ENCODE measurements at regions not wholly inside any gene's neighbourhood (a gene's known extent, or its start where the extent isn't known, plus 50 kb on each side); places are given as distances from the start of the nearest gene placed in this dataset.

DNA sequence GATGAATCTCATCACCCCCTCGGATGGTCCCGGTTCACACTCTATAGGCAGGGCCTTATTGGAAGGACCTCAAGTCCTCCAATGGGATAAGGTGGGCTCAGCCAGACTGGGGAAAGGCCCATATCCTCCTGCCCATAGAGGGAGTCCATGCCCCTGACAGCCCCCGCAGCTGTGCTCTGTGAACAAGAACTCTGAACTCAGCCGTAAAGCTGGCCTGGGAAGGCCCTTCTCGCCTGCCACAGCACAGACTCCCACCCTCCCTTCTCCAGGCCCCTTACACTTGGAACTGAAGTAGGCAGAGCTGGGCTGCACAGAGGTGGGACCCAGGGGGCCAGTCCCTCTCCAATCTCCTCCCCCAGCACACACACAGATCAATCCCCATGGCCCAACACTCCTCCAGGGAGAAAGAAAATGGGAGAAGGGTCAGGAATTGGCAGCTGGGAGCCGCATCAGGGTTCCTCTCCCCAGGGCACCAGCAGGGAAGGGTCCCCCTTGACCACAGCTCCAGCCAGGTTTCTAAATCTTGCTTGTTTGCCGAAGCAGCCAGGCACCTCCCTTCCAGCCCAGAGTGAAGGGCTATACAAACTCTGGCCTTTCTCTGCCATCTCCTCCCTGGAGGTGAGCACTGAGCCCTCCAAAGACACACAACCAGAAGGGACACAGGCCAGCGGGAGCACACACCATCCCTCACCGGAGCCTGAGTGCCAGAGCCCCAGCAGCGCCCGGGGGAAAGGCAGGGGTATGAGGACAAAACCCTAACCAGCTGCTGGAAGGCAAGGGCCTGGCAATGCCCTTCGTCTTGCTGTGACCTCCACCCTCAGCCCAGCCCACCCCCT, 454.1 kb downstream of the SOX9 start:
- no peaks in the 10 kb centered on the region for H4K20me1 ChIP-seq (ENCODE audit: insufficient read depth, low read length)
- H3K4me2 ChIP-seq (replicated peaks; ENCODE audit: extremely low read depth, low read length, poor library complexity, severe bottlenecking): no peak overlapping the region
- no peak overlapping the region for H2AFZ ChIP-seq (ENCODE audit: insufficient read depth, low read depth, low read length, poor library complexity, severe bottlenecking)
- no peaks in the 10 kb centered on the region for H3K4me1 ChIP-seq (ENCODE audit: control insufficient read depth in 1 of 2, insufficient read depth in 2 of 2, low read length in 2 of 2)
- H3K4me3 ChIP-seq (replicated peaks in 1 of 3; ENCODE audit: low read depth in 2 of 3, low read length in 3 of 3): no peak overlapping the region
- Mint-ChIP-seq H3K4me1 (no peaks in the 10 kb centered on the region), H3K27ac (no peak overlapping the region), H3K4me3 (no peak overlapping the region), H3K9me3 (peaks cover 0 to 1% (median 0%) of the 10 kb centered on the region in 7 donors), H3K27me3 (ENCODE audit: low read depth in 3 of 3) (peaks cover 12 to 29% (median 18%) of the 10 kb centered on the region in 3 donors), H3K36me3 (no peaks in the 10 kb centered on the region)
- H3K9ac ChIP-seq (ENCODE audit: insufficient read depth, low read length, poor library complexity, severe bottlenecking): no peak overlapping the region
- H3K9me3 ChIP-seq (replicated peaks in 1 of 2; ENCODE audit: control insufficient read depth in 1 of 2, insufficient read depth in 1 of 2, low read length in 2 of 2): no peaks in the 10 kb centered on the region
- H3K79me2 ChIP-seq (ENCODE audit: insufficient read depth, low read length): no peaks in the 10 kb centered on the region
- TF ChIP-seq CTCF (IDR thresholded peaks at IDR 0.05): no peak
- no peak overlapping the region for H3K27ac ChIP-seq (ENCODE audit: low read depth in 1 of 2, low read length in 2 of 2)
- no peak for DNase-seq
- intact Hi-C loops (cut with micrococcal nuclease): no loop called here
- no peaks in the 10 kb centered on the region for H3K36me3 ChIP-seq (replicated peaks in 1 of 2; ENCODE audit: control insufficient read depth in 1 of 2, insufficient read depth in 2 of 2, low read length in 2 of 2)
- WGBS (ENCODE audit: insufficient coverage): 94% methylated on average over 5 of the region's 12 CpGs
- H3K27me3 ChIP-seq (ENCODE audit: control insufficient read depth in 2 of 2, insufficient read depth in 2 of 2, low read length in 2 of 2): peaks cover 0 to 7% of the 10 kb centered on the region in 2 donors

DNA sequence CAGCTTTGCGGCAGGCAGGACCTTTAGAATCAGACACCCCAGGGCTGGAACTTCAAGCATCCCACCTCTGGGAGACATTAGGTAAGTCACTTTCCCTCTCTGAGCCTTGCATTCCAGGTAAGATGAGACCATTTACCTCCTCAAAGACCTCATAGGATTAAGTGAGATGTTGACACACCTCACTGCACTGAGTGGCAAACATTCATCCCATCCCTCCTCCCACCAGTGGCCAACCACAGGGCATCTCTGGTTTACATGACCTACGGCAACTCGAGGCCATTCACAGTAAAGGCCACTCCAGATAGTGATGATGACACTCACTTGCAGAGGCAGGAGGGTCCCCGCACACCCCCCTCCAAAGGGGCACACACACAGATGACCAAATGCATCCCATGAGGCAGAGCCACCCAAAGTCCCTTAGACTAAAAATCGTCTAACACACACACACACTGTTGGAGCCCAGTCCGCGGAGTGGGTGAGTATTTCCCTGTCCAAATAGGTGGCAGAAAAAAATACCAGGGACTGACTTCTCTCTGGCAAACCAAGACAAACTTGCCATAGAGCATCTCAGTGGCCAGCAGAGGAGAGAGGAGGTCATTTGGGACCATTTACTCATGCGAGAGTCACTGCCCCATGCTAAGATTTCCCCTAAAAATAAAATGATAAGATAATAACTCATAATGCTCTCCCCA, 454.9 kb downstream of the SOX9 start:
- Histone ChIP-seq H4K20me1 (ENCODE audit: insufficient read depth, low read length) (no peaks in the 10 kb centered on the region), H3K9ac (ENCODE audit: insufficient read depth, low read length, poor library complexity, severe bottlenecking) (no peak overlapping the region), H2AFZ (ENCODE audit: insufficient read depth, low read depth, low read length, poor library complexity, severe bottlenecking) (no peak overlapping the region), H3K9me3 (replicated peaks in 1 of 2; ENCODE audit: control insufficient read depth in 1 of 2, insufficient read depth in 1 of 2, low read length in 2 of 2) (no peaks in the 10 kb centered on the region), H3K4me2 (replicated peaks; ENCODE audit: extremely low read depth, low read length, poor library complexity, severe bottlenecking) (no peak overlapping the region), H3K27me3 (ENCODE audit: control insufficient read depth in 2 of 2, insufficient read depth in 2 of 2, low read length in 2 of 2) (peaks cover 0 to 7% of the 10 kb centered on the region in 2 donors), H3K36me3 (replicated peaks in 1 of 2; ENCODE audit: control insufficient read depth in 1 of 2, insufficient read depth in 2 of 2, low read length in 2 of 2) (no peaks in the 10 kb centered on the region), H3K4me1 (ENCODE audit: control insufficient read depth in 1 of 2, insufficient read depth in 2 of 2, low read length in 2 of 2) (no peaks in the 10 kb centered on the region), H3K4me3 (replicated peaks in 1 of 3; ENCODE audit: low read depth in 2 of 3, low read length in 3 of 3) (no peak overlapping the region), H3K27ac (ENCODE audit: low read depth in 1 of 2, low read length in 2 of 2) (no peak overlapping the region), H3K79me2 (ENCODE audit: insufficient read depth, low read length) (no peaks in the 10 kb centered on the region)
- Mint-ChIP-seq H3K27ac (no peak overlapping the region), H3K4me1 (no peaks in the 10 kb centered on the region), H3K36me3 (no peaks in the 10 kb centered on the region), H3K9me3 (peaks cover 0 to 3% (median 0%) of the 10 kb centered on the region in 7 donors), H3K27me3 (ENCODE audit: low read depth in 3 of 3) (peaks cover 12 to 31% (median 18%) of the 10 kb centered on the region in 3 donors), H3K4me3 (no peak overlapping the region)
- 58% methylated on average over 4 of the region's 8 CpGs for WGBS (ENCODE audit: insufficient coverage)
- no peak for TF ChIP-seq CTCF (IDR thresholded peaks at IDR 0.05)
- intact Hi-C loops (cut with micrococcal nuclease): no loop called here
- DNase-seq: no peak
